Fibroblast of lung (primary cell): ENCODE measurements at regions not wholly inside any gene's neighbourhood (a gene's known extent, or its start where the extent isn't known, plus 50 kb on each side); places are given as distances from the start of the nearest gene placed in this dataset.

Source experiments
- DNase-seq, 2 donors: peaks; one replicate each; pipeline versions ENCODE4 v3.0.0 to v3.0.0-alpha.2; 2010; ENCODE audit warnings: low read depth in 2 of 2
- H2AFZ ChIP-seq: 2 replicates; pipeline ENCODE4 v1.5.1; 2012; ENCODE audit warnings: low read length, control low read depth, inconsistent platforms
- H3K27ac ChIP-seq: 2 replicates; pipeline ENCODE4 v1.5.1; 2011; ENCODE audit warnings: low read length, control low read depth; ENCODE audit not compliant: insufficient read depth
- H3K27me3 ChIP-seq: 2 replicates; pipeline ENCODE4 v1.5.1; 2011; ENCODE audit warnings: mild to moderate bottlenecking, low read length; ENCODE audit not compliant: control insufficient read depth, insufficient read depth
- H3K36me3 ChIP-seq: 2 replicates; pipeline ENCODE4 v1.5.1; 2011; ENCODE audit warnings: low read length; ENCODE audit not compliant: control insufficient read depth, insufficient read depth
- H3K4me1 ChIP-seq: 2 replicates; pipeline ENCODE4 v1.5.1; 2011; ENCODE audit warnings: low read length; ENCODE audit not compliant: control insufficient read depth, insufficient read depth; ENCODE audit errors: extremely low read depth
- H3K4me2 ChIP-seq: 2 replicates; pipeline ENCODE4 v1.5.1; 2011; ENCODE audit warnings: low read length, control low read depth; ENCODE audit not compliant: insufficient read depth; ENCODE audit errors: extremely low read depth
- H3K4me3 ChIP-seq, 4 experiments: fragments of 200-600 bp in 1 of 4; sonication (generic) in 1 of 4; replicated peaks in 1 of 4; 2 replicates each; pipeline ENCODE4 v1.5.1; 2011 to 2016; ENCODE audit warnings: low read length in 4 of 4, low read depth in 3 of 4, mild to moderate bottlenecking in 3 of 4, control low read depth in 2 of 4, inconsistent platforms in 1 of 4, mixed read lengths in 1 of 4; ENCODE audit not compliant: insufficient read depth in 1 of 4; ENCODE audit errors: control extremely low read depth in 1 of 4
- H3K79me2 ChIP-seq: 2 replicates; pipeline ENCODE4 v1.5.1; 2012; ENCODE audit warnings: mild to moderate bottlenecking, low read length, inconsistent platforms; ENCODE audit not compliant: control insufficient read depth, insufficient read depth
- H3K9ac ChIP-seq: 2 replicates; pipeline ENCODE4 v1.5.1; 2011; ENCODE audit warnings: mild to moderate bottlenecking, low read length, control low read depth; ENCODE audit not compliant: insufficient read depth
- H3K9me3 ChIP-seq: 2 replicates; pipeline ENCODE4 v1.5.1; 2012; ENCODE audit warnings: low read depth, low read length; ENCODE audit not compliant: control insufficient read depth, insufficient read depth
- H4K20me1 ChIP-seq: 2 replicates; pipeline ENCODE4 v1.5.1; 2011; ENCODE audit warnings: low read length; ENCODE audit not compliant: control insufficient read depth, insufficient read depth; ENCODE audit errors: extremely low read depth
- EZH2 ChIP-seq: IDR thresholded peaks from 2 replicates; pipeline ENCODE4 v1.5.1; 2012; ENCODE audit warnings: low read length, control low read depth, mild to moderate bottlenecking; ENCODE audit errors: missing control alignments
- TF ChIP-seq, protein P1 (sequence below), 2 donors: IDR thresholded peaks in 1 of 2; conservative IDR thresholded peaks in 1 of 2; 1 replicate in 1 of 2; 2 replicates in 1 of 2; pipeline ENCODE4 v1.5.1; 2011 to 2012; ENCODE audit warnings: low read length in 2 of 2, control low read depth in 1 of 2, inconsistent platforms in 1 of 2, low read depth in 1 of 2, mild to moderate bottlenecking in 1 of 2

GRCh38 chr13:100835695-100836094 is 161.1 kb upstream of the TMTC4 start:
- no peak for TF ChIP-seq EZH2
- TF ChIP-seq, protein P1, sequence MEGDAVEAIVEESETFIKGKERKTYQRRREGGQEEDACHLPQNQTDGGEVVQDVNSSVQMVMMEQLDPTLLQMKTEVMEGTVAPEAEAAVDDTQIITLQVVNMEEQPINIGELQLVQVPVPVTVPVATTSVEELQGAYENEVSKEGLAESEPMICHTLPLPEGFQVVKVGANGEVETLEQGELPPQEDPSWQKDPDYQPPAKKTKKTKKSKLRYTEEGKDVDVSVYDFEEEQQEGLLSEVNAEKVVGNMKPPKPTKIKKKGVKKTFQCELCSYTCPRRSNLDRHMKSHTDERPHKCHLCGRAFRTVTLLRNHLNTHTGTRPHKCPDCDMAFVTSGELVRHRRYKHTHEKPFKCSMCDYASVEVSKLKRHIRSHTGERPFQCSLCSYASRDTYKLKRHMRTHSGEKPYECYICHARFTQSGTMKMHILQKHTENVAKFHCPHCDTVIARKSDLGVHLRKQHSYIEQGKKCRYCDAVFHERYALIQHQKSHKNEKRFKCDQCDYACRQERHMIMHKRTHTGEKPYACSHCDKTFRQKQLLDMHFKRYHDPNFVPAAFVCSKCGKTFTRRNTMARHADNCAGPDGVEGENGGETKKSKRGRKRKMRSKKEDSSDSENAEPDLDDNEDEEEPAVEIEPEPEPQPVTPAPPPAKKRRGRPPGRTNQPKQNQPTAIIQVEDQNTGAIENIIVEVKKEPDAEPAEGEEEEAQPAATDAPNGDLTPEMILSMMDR (conservative IDR thresholded peaks at IDR 0.05 in 1 of 2, IDR thresholded peaks at IDR 0.05 in 1 of 2; ENCODE audit: low read depth in 1 of 2, low read length in 2 of 2): no peak
- DNase-seq: no peak
- H3K27me3 ChIP-seq: no peaks in the 10 kb centered on the region
- H2AFZ ChIP-seq: no peak overlapping the region
- H3K9ac ChIP-seq: no peak overlapping the region
- no peaks in the 10 kb centered on the region for H3K79me2 ChIP-seq
- no peak overlapping the region for H3K4me2 ChIP-seq
- no peaks in the 10 kb centered on the region for H3K36me3 ChIP-seq
- H3K4me3 ChIP-seq: no peak overlapping the region
- no peaks in the 10 kb centered on the region for H4K20me1 ChIP-seq
- H3K4me1 ChIP-seq: no peaks in the 10 kb centered on the region
- H3K9me3 ChIP-seq: no peaks in the 10 kb centered on the region
- no peak overlapping the region for H3K27ac ChIP-seq

DNA sequence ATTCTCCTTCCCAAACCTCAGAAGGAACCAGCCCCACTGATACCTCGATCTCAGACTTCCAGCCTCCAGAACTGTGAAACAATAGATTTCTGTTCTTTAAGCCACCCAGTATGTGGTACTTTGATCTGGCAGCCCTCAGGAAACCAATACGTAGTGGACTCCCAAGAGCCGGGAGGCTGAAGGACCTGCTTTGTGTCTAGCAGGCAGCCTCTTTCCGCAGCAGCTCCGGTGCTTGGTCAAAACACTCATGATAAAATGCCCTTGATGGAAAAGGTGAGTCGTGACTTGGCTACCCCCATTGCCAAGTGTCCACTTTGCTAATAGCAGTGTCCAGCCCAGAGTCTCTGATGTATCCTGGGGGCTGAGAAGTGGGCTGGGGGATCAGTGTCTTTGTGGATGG is 158.8 kb upstream of the TMTC4 start:
- H3K36me3 ChIP-seq: no peaks in the 10 kb centered on the region
- H3K79me2 ChIP-seq: no peaks in the 10 kb centered on the region
- H3K4me3 ChIP-seq: no peak overlapping the region
- no peak overlapping the region for H3K27ac ChIP-seq
- no peak for TF ChIP-seq EZH2
- TF ChIP-seq, protein P1 (conservative IDR thresholded peaks at IDR 0.05 in 1 of 2, IDR thresholded peaks at IDR 0.05 in 1 of 2; ENCODE audit: low read depth in 1 of 2, low read length in 2 of 2): no peak
- H3K4me2 ChIP-seq: no peak overlapping the region
- H3K27me3 ChIP-seq: no peaks in the 10 kb centered on the region
- no peaks in the 10 kb centered on the region for H3K4me1 ChIP-seq
- no peak overlapping the region for H3K9ac ChIP-seq
- DNase-seq: no peak
- H3K9me3 ChIP-seq: no peaks in the 10 kb centered on the region
- no peak overlapping the region for H2AFZ ChIP-seq
- no peaks in the 10 kb centered on the region for H4K20me1 ChIP-seq

- no peak for DNase-seq
- no peaks in the 10 kb centered on the region for H3K4me1 ChIP-seq
These were observed 153.6 kb upstream of the TMTC4 start for GRCh38 chr13:100828226-100828625.

More at GRCh38 chr13:100828226-100828625, 153.6 kb upstream of the TMTC4 start:
- no peaks in the 10 kb centered on the region for H3K27me3 ChIP-seq
- H3K27ac ChIP-seq: no peak overlapping the region
- H3K9me3 ChIP-seq: no peaks in the 10 kb centered on the region
- no peaks in the 10 kb centered on the region for H3K36me3 ChIP-seq
- TF ChIP-seq EZH2: no peak
- TF ChIP-seq, protein P1 (conservative IDR thresholded peaks at IDR 0.05 in 1 of 2, IDR thresholded peaks at IDR 0.05 in 1 of 2; ENCODE audit: low read depth in 1 of 2, low read length in 2 of 2): no peak
- no peak overlapping the region for H2AFZ ChIP-seq
- H3K4me2 ChIP-seq: no peak overlapping the region
- no peak overlapping the region for H3K9ac ChIP-seq
- no peaks in the 10 kb centered on the region for H3K79me2 ChIP-seq
- no peak overlapping the region for H3K4me3 ChIP-seq
- no peaks in the 10 kb centered on the region for H4K20me1 ChIP-seq
